ENCODE measurements at regions not wholly inside any gene's neighbourhood (a gene's known extent, or its start where the extent isn't known, plus 50 kb on each side); places are given as distances from the start of the nearest gene placed in this dataset.

GRCh38 chr11:71097506-71098240 is 154.7 kb downstream of the SHANK2 start:
- Mint-ChIP-seq H3K4me3 (no peak overlapping the region), H3K9me3 (no peaks in the 10 kb centered on the region), H3K27ac (ENCODE audit: unreplicated experiment) (no peak overlapping the region), H3K4me1 (peaks cover 4% of the 10 kb centered on the region), H3K27me3 (ENCODE audit: low read depth) (peaks cover 16% of the 10 kb centered on the region), H3K36me3 (ENCODE audit: low read depth) (no peaks in the 10 kb centered on the region)
- no peak for TF ChIP-seq CTCF (conservative IDR thresholded peaks at IDR 0.05)
- no peak for DNase-seq (ENCODE audit: low read depth, low spot score)

- Mint-ChIP-seq H3K4me1 (peaks cover 4% of the 10 kb centered on the region), H3K9me3 (no peaks in the 10 kb centered on the region), H3K27me3 (ENCODE audit: low read depth) (peaks cover 16% of the 10 kb centered on the region), H3K4me3 (no peak overlapping the region), H3K36me3 (ENCODE audit: low read depth) (no peaks in the 10 kb centered on the region), H3K27ac (ENCODE audit: unreplicated experiment) (no peak overlapping the region)
- no peak for DNase-seq (ENCODE audit: low read depth, low spot score)
- no peak for TF ChIP-seq CTCF (conservative IDR thresholded peaks at IDR 0.05)
Measured at GRCh38 chr11:71096751-71097388, 155.5 kb downstream of the SHANK2 start.

- TF ChIP-seq CTCF (conservative IDR thresholded peaks at IDR 0.05): no peak
- peaks cover 4% of the 10 kb centered on the region for H3K4me1 Mint-ChIP-seq
- H3K27me3 Mint-ChIP-seq (ENCODE audit: low read depth): peaks cover 15% of the 10 kb centered on the region
- no peaks in the 10 kb centered on the region for H3K36me3 Mint-ChIP-seq (ENCODE audit: low read depth)
- no peak overlapping the region for H3K4me3 Mint-ChIP-seq
- no peak for DNase-seq (ENCODE audit: low read depth, low spot score)
- H3K27ac Mint-ChIP-seq (ENCODE audit: unreplicated experiment): no peak overlapping the region
- H3K9me3 Mint-ChIP-seq: no peaks in the 10 kb centered on the region
Measured at GRCh38 chr11:71095294-71095850, 157.0 kb downstream of the SHANK2 start.

- Mint-ChIP-seq H3K36me3 (ENCODE audit: low read depth) (no peaks in the 10 kb centered on the region), H3K4me3 (no peak overlapping the region), H3K4me1 (peaks cover 4% of the 10 kb centered on the region), H3K27me3 (ENCODE audit: low read depth) (peaks cover 12% of the 10 kb centered on the region), H3K27ac (ENCODE audit: unreplicated experiment) (no peak overlapping the region), H3K9me3 (no peaks in the 10 kb centered on the region)
- no peak for TF ChIP-seq CTCF (conservative IDR thresholded peaks at IDR 0.05)
- no peak for DNase-seq (ENCODE audit: low read depth, low spot score)
Measured at GRCh38 chr11:71094296-71095077, 157.9 kb downstream of the SHANK2 start.

GRCh38 chr11:71093783-71094182 is 158.6 kb downstream of the SHANK2 start:
- DNase-seq (ENCODE audit: low read depth, low spot score): no peak
- H3K9me3 Mint-ChIP-seq: no peaks in the 10 kb centered on the region
- H3K27me3 Mint-ChIP-seq (ENCODE audit: low read depth): peaks cover 10% of the 10 kb centered on the region
- H3K4me3 Mint-ChIP-seq: no peak overlapping the region
- H3K36me3 Mint-ChIP-seq (ENCODE audit: low read depth): no peaks in the 10 kb centered on the region
- no peak overlapping the region for H3K27ac Mint-ChIP-seq (ENCODE audit: unreplicated experiment)
- H3K4me1 Mint-ChIP-seq: peaks cover 4% of the 10 kb centered on the region
- no peak for TF ChIP-seq CTCF (conservative IDR thresholded peaks at IDR 0.05)

Data from neural crest cell (in vitro differentiated cells).